ENCODE measurements at regions not wholly inside any gene's neighbourhood (a gene's known extent, or its start where the extent isn't known, plus 50 kb on each side); places are given as distances from the start of the nearest gene placed in this dataset.
"Not testable (repeated sequence)": the region's sequence is repeated elsewhere in the genome, so short reads cannot be mapped to it uniquely, and the experiment has no call there.

DNA sequence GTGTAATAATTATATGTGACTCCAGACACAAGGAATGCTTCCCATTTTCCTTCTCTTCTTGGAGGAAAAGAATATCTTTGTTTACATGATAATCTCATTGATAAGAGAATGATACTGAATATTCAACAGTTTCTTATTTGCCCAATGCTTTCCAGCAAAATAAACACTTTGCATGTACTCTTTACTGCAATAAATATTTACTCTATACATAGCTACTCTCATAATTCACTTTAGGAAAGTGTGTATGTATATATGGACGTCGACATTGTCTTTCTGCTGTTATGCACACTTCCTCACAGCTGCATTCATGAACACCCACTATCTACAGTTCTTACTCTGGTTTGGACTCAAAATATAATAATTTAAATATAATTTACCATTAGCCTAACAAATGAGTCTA, 617.4 kb upstream of the CDH10 start:
- Histone ChIP-seq H4K20me1 (ENCODE audit: insufficient read depth, low read length) (no peaks in the 10 kb centered on the region), H3K27ac (ENCODE audit: low read depth, low read length, poor library complexity, severe bottlenecking) (no peak overlapping the region), H3K36me3 (ENCODE audit: insufficient read depth, low read length) (no peaks in the 10 kb centered on the region), H3K9me3 (ENCODE audit: low read length) (no peaks in the 10 kb centered on the region), H3K4me3 (ENCODE audit: low read depth, low read length, poor library complexity, severe bottlenecking) (no peak overlapping the region), H3K4me1 (ENCODE audit: insufficient read depth, low read length, poor library complexity, severe bottlenecking) (no peaks in the 10 kb centered on the region), H2AFZ (ENCODE audit: low read length) (no peak overlapping the region), H3K79me2 (ENCODE audit: insufficient read depth, low read depth, low read length) (no peaks in the 10 kb centered on the region), H3K9me2 (ENCODE audit: insufficient read depth, low read length) (no peaks in the 10 kb centered on the region), H3K4me2 (ENCODE audit: low read length) (no peak overlapping the region)
- intact Hi-C loops (cut with micrococcal nuclease; ENCODE audit: unreplicated experiment): no loop called here
- ChIA-PET CTCF (ENCODE audit: unreplicated experiment) (no interaction called here), POLR2A (interaction anchor here (0.6 kb wide), 1 partner anchor 56 kb away, joined by 3 read pairs; no protein-coding TSS in a partner anchor)
- TF ChIP-seq, protein P1, sequence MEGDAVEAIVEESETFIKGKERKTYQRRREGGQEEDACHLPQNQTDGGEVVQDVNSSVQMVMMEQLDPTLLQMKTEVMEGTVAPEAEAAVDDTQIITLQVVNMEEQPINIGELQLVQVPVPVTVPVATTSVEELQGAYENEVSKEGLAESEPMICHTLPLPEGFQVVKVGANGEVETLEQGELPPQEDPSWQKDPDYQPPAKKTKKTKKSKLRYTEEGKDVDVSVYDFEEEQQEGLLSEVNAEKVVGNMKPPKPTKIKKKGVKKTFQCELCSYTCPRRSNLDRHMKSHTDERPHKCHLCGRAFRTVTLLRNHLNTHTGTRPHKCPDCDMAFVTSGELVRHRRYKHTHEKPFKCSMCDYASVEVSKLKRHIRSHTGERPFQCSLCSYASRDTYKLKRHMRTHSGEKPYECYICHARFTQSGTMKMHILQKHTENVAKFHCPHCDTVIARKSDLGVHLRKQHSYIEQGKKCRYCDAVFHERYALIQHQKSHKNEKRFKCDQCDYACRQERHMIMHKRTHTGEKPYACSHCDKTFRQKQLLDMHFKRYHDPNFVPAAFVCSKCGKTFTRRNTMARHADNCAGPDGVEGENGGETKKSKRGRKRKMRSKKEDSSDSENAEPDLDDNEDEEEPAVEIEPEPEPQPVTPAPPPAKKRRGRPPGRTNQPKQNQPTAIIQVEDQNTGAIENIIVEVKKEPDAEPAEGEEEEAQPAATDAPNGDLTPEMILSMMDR (conservative IDR thresholded peaks at IDR 0.05; ENCODE audit: low read length): no peak
- TF ChIP-seq EZH2phosphoT487 (IDR thresholded peaks at IDR 0.05; ENCODE audit: borderline replicate concordance, low read depth, low read length): no peak
- BruUV-seq (replicated peaks): no TSS peak
- DNase-seq (ENCODE audit: low spot score): no peak

DNA sequence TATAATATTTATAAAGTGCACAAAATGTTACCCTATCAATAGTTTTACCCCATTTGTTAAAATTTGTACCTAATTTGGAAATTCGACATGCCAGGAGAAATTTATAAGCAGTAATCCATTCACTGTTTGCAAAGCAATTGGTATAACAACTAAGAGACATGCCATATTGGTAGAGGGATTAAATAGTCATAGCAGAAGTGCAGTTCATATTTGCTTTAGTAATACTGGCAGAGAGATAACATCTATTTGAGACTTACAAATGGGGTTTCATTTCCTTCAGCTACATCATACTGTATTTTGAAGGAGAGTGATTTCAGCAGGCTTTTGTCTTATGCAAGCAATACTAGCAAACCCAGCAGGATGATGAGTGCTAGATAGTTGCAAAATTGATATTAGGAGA, 610.4 kb upstream of the CDH10 start:
- POLR2A ChIA-PET: no interaction called here

DNA sequence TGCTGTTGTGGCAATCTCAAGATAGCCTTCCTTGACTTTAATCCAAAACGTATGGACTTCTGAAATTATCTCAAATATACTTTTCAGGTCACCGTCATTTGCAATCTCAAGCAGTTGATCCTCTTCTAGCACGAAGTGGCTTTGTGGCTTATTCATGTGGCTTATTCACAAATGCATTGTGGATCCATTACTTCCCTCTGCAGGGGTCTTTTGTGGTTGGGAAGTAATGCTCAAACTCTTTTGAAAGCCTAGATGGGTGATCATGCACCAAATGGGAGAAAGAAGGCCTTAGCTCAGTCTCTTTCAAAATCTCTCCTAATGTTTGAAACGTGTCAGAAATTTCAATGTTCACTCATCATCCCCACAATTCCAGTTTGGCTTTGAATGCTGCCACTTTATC, 597.2 kb upstream of the CDH10 start:
- no peak overlapping the region for H3K4me3 ChIP-seq (ENCODE audit: low read depth, low read length, poor library complexity, severe bottlenecking)
- H3K79me2 ChIP-seq (ENCODE audit: insufficient read depth, low read depth, low read length): no peaks in the 10 kb centered on the region
- no peak overlapping the region for H2AFZ ChIP-seq (ENCODE audit: low read length)
- H3K36me3 ChIP-seq (ENCODE audit: insufficient read depth, low read length): no peaks in the 10 kb centered on the region
- TF ChIP-seq EZH2phosphoT487 (IDR thresholded peaks at IDR 0.05; ENCODE audit: borderline replicate concordance, low read depth, low read length): no peak
- TF ChIP-seq, protein P1 (conservative IDR thresholded peaks at IDR 0.05; ENCODE audit: low read length): no peak
- intact Hi-C loops (cut with micrococcal nuclease; ENCODE audit: unreplicated experiment): no loop called here
- H3K4me1 ChIP-seq (ENCODE audit: insufficient read depth, low read length, poor library complexity, severe bottlenecking): no peaks in the 10 kb centered on the region
- no peak overlapping the region for H3K27ac ChIP-seq (ENCODE audit: low read depth, low read length, poor library complexity, severe bottlenecking)
- ChIA-PET CTCF (ENCODE audit: unreplicated experiment) (no interaction called here), POLR2A (interaction anchor here (0.7 kb wide), 1 partner anchor 503 kb away, joined by 3 read pairs; no protein-coding TSS in a partner anchor)
- DNase-seq (ENCODE audit: low spot score): no peak
- H3K4me2 ChIP-seq (ENCODE audit: low read length): no peak overlapping the region
- no TSS peak for BruUV-seq (replicated peaks)
- no peaks in the 10 kb centered on the region for H4K20me1 ChIP-seq (ENCODE audit: insufficient read depth, low read length)
- H3K9me3 ChIP-seq (ENCODE audit: low read length): no peaks in the 10 kb centered on the region
- no peaks in the 10 kb centered on the region for H3K9me2 ChIP-seq (ENCODE audit: insufficient read depth, low read length)

More for the DNA sequence above, 610.4 kb upstream of the CDH10 start:
- no peak overlapping the region for H3K4me3 ChIP-seq (ENCODE audit: low read depth, low read length, poor library complexity, severe bottlenecking)
- intact Hi-C loops (cut with micrococcal nuclease; ENCODE audit: unreplicated experiment): no loop called here
- H3K27ac ChIP-seq (ENCODE audit: low read depth, low read length, poor library complexity, severe bottlenecking): no peak overlapping the region
- H2AFZ ChIP-seq (ENCODE audit: low read length): no peak overlapping the region
- no peak overlapping the region for H3K4me2 ChIP-seq (ENCODE audit: low read length)
- BruUV-seq (replicated peaks): no TSS peak
- H3K79me2 ChIP-seq (ENCODE audit: insufficient read depth, low read depth, low read length): no peaks in the 10 kb centered on the region
- H3K9me3 ChIP-seq (ENCODE audit: low read length): no peaks in the 10 kb centered on the region
- H3K9me2 ChIP-seq (ENCODE audit: insufficient read depth, low read length): no peaks in the 10 kb centered on the region
- no peaks in the 10 kb centered on the region for H3K4me1 ChIP-seq (ENCODE audit: insufficient read depth, low read length, poor library complexity, severe bottlenecking)
- no peaks in the 10 kb centered on the region for H4K20me1 ChIP-seq (ENCODE audit: insufficient read depth, low read length)
- TF ChIP-seq EZH2phosphoT487 (IDR thresholded peaks at IDR 0.05; ENCODE audit: borderline replicate concordance, low read depth, low read length): no peak
- TF ChIP-seq, protein P1 (conservative IDR thresholded peaks at IDR 0.05; ENCODE audit: low read length): no peak
- no peaks in the 10 kb centered on the region for H3K36me3 ChIP-seq (ENCODE audit: insufficient read depth, low read length)
- CTCF ChIA-PET (ENCODE audit: unreplicated experiment): no interaction called here
- no peak for DNase-seq (ENCODE audit: low spot score)

DNA sequence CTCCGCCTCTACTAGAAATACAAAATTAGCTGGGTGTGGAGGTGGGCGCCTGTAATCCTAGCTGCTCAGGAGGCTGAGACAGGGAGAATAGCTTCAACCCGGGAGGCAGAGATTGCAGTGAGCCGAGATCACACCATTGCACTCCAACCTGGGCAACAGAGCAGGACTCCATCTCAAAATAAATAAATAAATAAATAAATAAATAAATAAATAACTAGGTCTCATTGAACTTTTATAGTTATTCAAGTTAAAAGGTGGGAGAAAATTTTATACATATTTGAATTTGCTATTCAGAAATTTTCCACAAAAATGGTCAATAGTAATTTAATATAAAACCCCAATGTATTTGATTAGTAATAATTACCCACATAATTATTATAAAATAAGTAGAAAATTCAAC, 593.9 kb upstream of the CDH10 start:
- H3K79me2 ChIP-seq (ENCODE audit: insufficient read depth, low read depth, low read length); H2AFZ ChIP-seq (ENCODE audit: low read length); POLR2A ChIA-PET; DNase-seq (ENCODE audit: low spot score); BruUV-seq (replicated peaks); CTCF ChIA-PET (ENCODE audit: unreplicated experiment); H3K36me3 ChIP-seq (ENCODE audit: insufficient read depth, low read length); H3K27ac ChIP-seq (ENCODE audit: low read depth, low read length, poor library complexity, severe bottlenecking); intact Hi-C loops (cut with micrococcal nuclease; ENCODE audit: unreplicated experiment); H3K9me2 ChIP-seq (ENCODE audit: insufficient read depth, low read length); H3K4me2 ChIP-seq (ENCODE audit: low read length); H3K9me3 ChIP-seq (ENCODE audit: low read length); H4K20me1 ChIP-seq (ENCODE audit: insufficient read depth, low read length); H3K4me1 ChIP-seq (ENCODE audit: insufficient read depth, low read length, poor library complexity, severe bottlenecking); H3K4me3 ChIP-seq (ENCODE audit: low read depth, low read length, poor library complexity, severe bottlenecking): not testable (repeated sequence)

All from OCI-LY7 (cell line).